PC-3 (cell line): ENCODE measurements at regions not wholly inside any gene's neighbourhood (a gene's known extent, or its start where the extent isn't known, plus 50 kb on each side); places are given as distances from the start of the nearest gene placed in this dataset.

ENCODE experiments used
- ATAC-seq: fragments of 200-7000 bp; cut with Tn5 transposase; 2 replicates; pipeline ENCODE4 v1.9.1; 2020; ENCODE audit warnings: mild to moderate bottlenecking, moderate library complexity
- BruUV-seq: library from RNA; stranded (reverse); fragments of 400-500 nt; replicated peaks from 2 replicates; lab custom pipeline; 2021; lab: Mats Ljungman, UMichigan
- CTCF ChIA-PET: fragments of 300-600 bp; sonication (Branson Sonifier 250); formaldehyde crosslinking; loops from one replicate; lab custom pipeline; 2022; ENCODE audit warnings: antibody characterized with exemption; lab: Charles Lee
- POLR2A ChIA-PET: fragments of 300-600 bp; sonication (Branson Sonifier 250); formaldehyde crosslinking; loops from one replicate; lab custom pipeline; 2022; ENCODE audit warnings: antibody characterized with exemption; ENCODE audit not compliant: unreplicated experiment; lab: Charles Lee
- DNase-seq: peaks from one replicate; pipeline ENCODE4 v3.0.0-alpha.2; 2015
- H2AFZ ChIP-seq: fragments of 300-600 bp; sonication (generic); 2 replicates; pipeline ENCODE4 v1.6.0; 2016; ENCODE audit warnings: antibody characterized with exemption, low read length
- H3F3A ChIP-seq: fragments of 300-600 bp; sonication (generic); one replicate; pipeline ENCODE4 v1.6.0; 2017; ENCODE audit warnings: antibody characterized with exemption, low read length, control low read depth, mild to moderate bottlenecking; ENCODE audit not compliant: unreplicated experiment
- H3K27ac ChIP-seq: fragments of 300-600 bp; sonication (generic); 2 replicates; pipeline ENCODE4 v1.5.1; 2016; ENCODE audit warnings: mild to moderate bottlenecking, low read length
- H3K27me3 ChIP-seq: fragments of 300-600 bp; sonication (generic); 2 replicates; pipeline ENCODE4 v1.6.1; 2016; ENCODE audit warnings: low read length, mixed read lengths
- H3K36me3 ChIP-seq: fragments of 300-600 bp; sonication (generic); 2 replicates; pipeline ENCODE4 v1.6.1; 2016; ENCODE audit warnings: low read depth, mixed run types, low read length, mixed read lengths
- H3K4me1 ChIP-seq: fragments of 300-600 bp; sonication (generic); 2 replicates; pipeline ENCODE4 v1.5.1; 2016; ENCODE audit warnings: low read length; ENCODE audit not compliant: insufficient read depth
- H3K4me2 ChIP-seq: fragments of 300-600 bp; sonication (generic); 2 replicates; pipeline ENCODE4 v1.6.0; 2016; ENCODE audit warnings: low read length
- H3K4me3 ChIP-seq: fragments of 300-600 bp; sonication (generic); 2 replicates; pipeline ENCODE4 v1.5.1; 2016; ENCODE audit warnings: mild to moderate bottlenecking, low read length, mixed read lengths
- H3K79me2 ChIP-seq: fragments of 300-600 bp; sonication (generic); 2 replicates; pipeline ENCODE4 v1.6.1; 2017; ENCODE audit warnings: low read length, mixed read lengths
- H3K9ac ChIP-seq: fragments of 300-600 bp; sonication (generic); 2 replicates; pipeline ENCODE4 v1.6.0; 2016; ENCODE audit warnings: mild to moderate bottlenecking, low read length
- H3K9me2 ChIP-seq: fragments of 300-600 bp; sonication (generic); replicated peaks from 2 replicates; pipeline ENCODE4 v1.6.1; 2016; ENCODE audit warnings: mixed run types, low read length, mixed read lengths
- H3K9me3 ChIP-seq: fragments of 300-600 bp; sonication (generic); 2 replicates; pipeline ENCODE4 v1.6.1; 2016; ENCODE audit warnings: low read length, mixed read lengths
- H4K20me1 ChIP-seq: fragments of 300-600 bp; sonication (generic); 2 replicates; pipeline ENCODE4 v1.6.1; 2016; ENCODE audit warnings: low read length, mixed read lengths
- EZH2 ChIP-seq: fragments of 300-600 bp; sonication (generic); IDR thresholded peaks from one replicate; pipeline ENCODE4 v1.6.1; 2017; ENCODE audit warnings: antibody characterized with exemption, mild to moderate bottlenecking, low read length; ENCODE audit not compliant: unreplicated experiment
- EZH2phosphoT487 ChIP-seq: fragments of 300-600 bp; sonication (generic); IDR thresholded peaks from 2 replicates; pipeline ENCODE4 v1.6.1; 2018; ENCODE audit warnings: mild to moderate bottlenecking, antibody characterized with exemption, low read length, borderline replicate concordance
- intact Hi-C: fragments of 100-400 bp; cut with micrococcal nuclease; formaldehyde crosslinking; loops from 2 replicates; pipeline ENCODE4 v1.9.0; 2023
- TF ChIP-seq, protein P1 (sequence below): fragments of 300-600 bp; sonication (generic); conservative IDR thresholded peaks from 2 replicates; pipeline ENCODE4 v1.5.1; 2017; ENCODE audit warnings: antibody characterized with exemption, low read depth, mild to moderate bottlenecking, low read length

DNA sequence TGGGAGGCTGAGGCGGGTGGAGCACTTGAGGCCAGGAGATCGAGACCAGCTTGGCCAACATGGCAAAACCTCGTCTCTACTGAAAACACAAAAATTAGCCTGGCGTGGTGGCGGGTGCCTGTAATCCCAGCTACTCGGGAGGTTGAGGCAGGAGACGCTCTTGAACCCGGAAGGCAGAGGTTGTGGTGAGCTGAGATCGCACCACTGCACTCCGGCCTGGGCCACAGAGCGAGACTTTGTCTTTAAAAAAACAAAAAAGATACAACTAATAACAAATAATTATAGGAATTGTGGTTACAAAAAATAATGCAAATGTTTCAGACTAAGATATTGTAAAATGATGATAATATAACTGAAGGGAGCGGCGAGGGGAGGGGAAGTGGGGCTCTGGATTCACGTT, 90.3 kb upstream of the RTL6 start:
- Histone ChIP-seq H2AFZ (no peak overlapping the region), H3K9ac (no peak overlapping the region), H3K9me3 (no peaks in the 10 kb centered on the region), H3K4me1 (peaks cover 11% of the 10 kb centered on the region; the same call in 1 of the 2 replicates), H3K9me2 (no peaks in the 10 kb centered on the region), H3K27ac (no peak overlapping the region), H3F3A (no peaks in the 10 kb centered on the region), H3K27me3 (no peaks in the 10 kb centered on the region), H3K4me2 (no peak overlapping the region), H3K36me3 (no peaks in the 10 kb centered on the region), H3K79me2 (no peaks in the 10 kb centered on the region), H4K20me1 (no peaks in the 10 kb centered on the region), H3K4me3 (no peak overlapping the region)
- ChIA-PET CTCF (no interaction called here), POLR2A (no interaction called here)
- no TSS peak for BruUV-seq
- ATAC-seq (no peak), DNase-seq (no peak)
- intact Hi-C loops, result no loop called here
- TF ChIP-seq EZH2, result no peak
- TF ChIP-seq, protein P1, sequence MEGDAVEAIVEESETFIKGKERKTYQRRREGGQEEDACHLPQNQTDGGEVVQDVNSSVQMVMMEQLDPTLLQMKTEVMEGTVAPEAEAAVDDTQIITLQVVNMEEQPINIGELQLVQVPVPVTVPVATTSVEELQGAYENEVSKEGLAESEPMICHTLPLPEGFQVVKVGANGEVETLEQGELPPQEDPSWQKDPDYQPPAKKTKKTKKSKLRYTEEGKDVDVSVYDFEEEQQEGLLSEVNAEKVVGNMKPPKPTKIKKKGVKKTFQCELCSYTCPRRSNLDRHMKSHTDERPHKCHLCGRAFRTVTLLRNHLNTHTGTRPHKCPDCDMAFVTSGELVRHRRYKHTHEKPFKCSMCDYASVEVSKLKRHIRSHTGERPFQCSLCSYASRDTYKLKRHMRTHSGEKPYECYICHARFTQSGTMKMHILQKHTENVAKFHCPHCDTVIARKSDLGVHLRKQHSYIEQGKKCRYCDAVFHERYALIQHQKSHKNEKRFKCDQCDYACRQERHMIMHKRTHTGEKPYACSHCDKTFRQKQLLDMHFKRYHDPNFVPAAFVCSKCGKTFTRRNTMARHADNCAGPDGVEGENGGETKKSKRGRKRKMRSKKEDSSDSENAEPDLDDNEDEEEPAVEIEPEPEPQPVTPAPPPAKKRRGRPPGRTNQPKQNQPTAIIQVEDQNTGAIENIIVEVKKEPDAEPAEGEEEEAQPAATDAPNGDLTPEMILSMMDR, result no peak
- no peak for TF ChIP-seq EZH2phosphoT487

DNA sequence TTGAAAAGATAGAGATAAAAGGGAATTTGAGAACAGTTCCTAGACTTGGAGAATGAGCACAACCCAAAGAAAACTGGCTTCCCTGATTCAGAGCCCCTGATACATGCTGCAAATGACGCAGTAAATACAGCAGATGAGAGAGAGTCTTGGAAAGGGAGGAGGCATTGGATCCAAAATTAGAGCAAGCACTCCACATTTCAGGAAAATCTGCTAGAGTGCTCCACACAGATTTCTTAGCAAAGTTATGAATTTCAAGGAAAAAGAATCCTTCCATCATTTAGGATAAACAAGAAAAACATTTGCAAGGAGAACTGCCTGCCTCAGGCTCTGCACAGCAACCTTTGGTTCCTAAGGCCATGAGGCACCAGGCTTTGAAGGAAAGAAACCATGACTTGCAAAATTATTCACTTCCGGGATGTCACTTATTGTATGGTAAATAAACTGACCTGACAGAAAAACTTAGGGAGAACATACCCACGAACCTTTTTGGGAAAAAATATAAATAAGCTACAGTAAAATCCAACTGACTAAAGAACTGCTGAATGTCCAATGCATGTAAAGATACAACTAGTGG, 89.8 kb upstream of the RTL6 start:
- peaks cover 11% of the 10 kb centered on the region; the same call in 1 of the 2 replicates for H3K4me1 ChIP-seq
- POLR2A ChIA-PET, result no interaction called here
- no peaks in the 10 kb centered on the region for H3K9me3 ChIP-seq
- CTCF ChIA-PET, result no interaction called here
- BruUV-seq, result no TSS peak
- H2AFZ ChIP-seq, result peak overlapping the region; percentile 52; the same call in 1 of the 2 replicates
- no peak overlapping the region for H3K27ac ChIP-seq
- no peaks in the 10 kb centered on the region for H4K20me1 ChIP-seq
- DNase-seq (no peak), ATAC-seq (no peak)
- no peaks in the 10 kb centered on the region for H3K79me2 ChIP-seq
- TF ChIP-seq EZH2phosphoT487 (no peak), EZH2 (no peak)
- TF ChIP-seq, protein P1, result no peak
- no peaks in the 10 kb centered on the region for H3K9me2 ChIP-seq
- peak overlapping the region; percentile 72 for H3K4me2 ChIP-seq
- H3K4me3 ChIP-seq, result peak overlapping the region; percentile 56; the same call in 1 of the 2 replicates
- no peak overlapping the region for H3K9ac ChIP-seq
- intact Hi-C loops, result no loop called here
- H3F3A ChIP-seq, result no peaks in the 10 kb centered on the region
- no peaks in the 10 kb centered on the region for H3K36me3 ChIP-seq
- no peaks in the 10 kb centered on the region for H3K27me3 ChIP-seq

DNA sequence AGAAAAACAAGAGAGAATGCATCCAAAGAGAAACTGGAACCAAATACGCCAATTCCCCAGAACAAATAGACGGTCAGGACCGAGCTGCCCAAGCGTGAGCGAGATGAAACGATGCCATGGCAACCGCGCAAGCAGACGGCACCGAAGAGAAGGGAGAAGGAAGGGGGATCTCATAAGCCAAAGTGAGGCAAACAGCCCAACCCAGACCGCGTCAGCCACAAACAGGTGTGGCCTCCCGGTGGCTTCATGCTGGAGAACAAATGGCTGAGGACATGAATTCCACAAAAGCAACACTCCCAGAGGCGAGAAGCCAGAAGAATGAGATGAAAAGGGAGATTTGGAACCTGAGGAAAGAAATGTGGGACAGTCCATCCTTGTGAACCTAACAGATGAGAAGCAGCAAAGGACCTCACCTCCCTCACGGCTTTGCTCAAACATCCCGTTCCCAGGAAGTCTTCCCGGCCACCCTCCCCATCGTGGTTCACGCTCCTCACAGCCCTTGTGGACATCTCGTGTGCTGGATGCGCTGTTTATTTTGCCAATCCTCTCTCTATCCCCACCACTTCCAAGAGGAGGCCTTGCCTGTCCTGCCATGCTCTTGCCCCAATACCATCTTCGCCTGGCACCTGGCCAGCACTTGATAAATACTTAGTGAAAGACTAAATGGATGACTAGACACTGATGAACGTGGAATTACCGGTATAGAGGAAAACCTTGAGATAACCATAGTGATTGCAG, 89.1 kb upstream of the RTL6 start:
- ChIA-PET CTCF (no interaction called here), POLR2A (no interaction called here)
- H3K9me3 ChIP-seq, result no peaks in the 10 kb centered on the region
- peaks cover 11% of the 10 kb centered on the region; the same call in 1 of the 2 replicates for H3K4me1 ChIP-seq
- peak overlapping the region; percentile 72 for H3K4me2 ChIP-seq
- H3K4me3 ChIP-seq, result peak overlapping the region; percentile 56; the same call in 1 of the 2 replicates
- H3K27ac ChIP-seq, result 0 out of 2 replicates have a peak overlapping the region, but pooled peaks have one; percentile 7
- TF ChIP-seq, protein P1, result no peak
- no peak for TF ChIP-seq EZH2
- no peak for TF ChIP-seq EZH2phosphoT487
- ATAC-seq (peak; percentile 54), DNase-seq (peak; percentile 44)
- intact Hi-C loops, result no loop called here
- BruUV-seq, result no TSS peak
- no peaks in the 10 kb centered on the region for H3K9me2 ChIP-seq
- H4K20me1 ChIP-seq, result no peaks in the 10 kb centered on the region
- no peaks in the 10 kb centered on the region for H3K36me3 ChIP-seq
- no peaks in the 10 kb centered on the region for H3K27me3 ChIP-seq
- no peak overlapping the region for H3K9ac ChIP-seq
- H2AFZ ChIP-seq, result peak overlapping the region; percentile 52
- H3F3A ChIP-seq, result no peaks in the 10 kb centered on the region
- no peaks in the 10 kb centered on the region for H3K79me2 ChIP-seq
